ENCODE measurements at regions not wholly inside any gene's neighbourhood (a gene's known extent, or its start where the extent isn't known, plus 50 kb on each side); places are given as distances from the start of the nearest gene placed in this dataset.

- Histone ChIP-seq H3K4me3 (ENCODE audit: low read depth, low read length) (no peak overlapping the region), H2AFZ (ENCODE audit: low read length, unreplicated experiment) (no peak overlapping the region), H3K4me1 (ENCODE audit: control insufficient read depth, insufficient read depth, low read length, unreplicated experiment) (no peaks in the 10 kb centered on the region), H3K27ac (ENCODE audit: low read depth, low read length) (no peak overlapping the region), H3K79me2 (ENCODE audit: control insufficient read depth, insufficient read depth, low read length, unreplicated experiment) (no peaks in the 10 kb centered on the region), H3K27me3 (ENCODE audit: insufficient read depth, low read length) (no peaks in the 10 kb centered on the region), H3K36me3 (ENCODE audit: insufficient read depth, low read length) (no peaks in the 10 kb centered on the region)
These were observed 1931.0 kb downstream of the EFNA5 start for GRCh38 chr5:105739732-105740131.

- Histone ChIP-seq H3K27ac (ENCODE audit: low read depth, low read length) (no peak overlapping the region), H3K27me3 (ENCODE audit: insufficient read depth, low read length) (no peaks in the 10 kb centered on the region), H3K4me3 (ENCODE audit: low read depth, low read length) (no peak overlapping the region), H3K4me1 (ENCODE audit: control insufficient read depth, insufficient read depth, low read length, unreplicated experiment) (no peaks in the 10 kb centered on the region), H2AFZ (ENCODE audit: low read length, unreplicated experiment) (no peak overlapping the region), H3K36me3 (ENCODE audit: insufficient read depth, low read length) (no peaks in the 10 kb centered on the region), H3K79me2 (ENCODE audit: control insufficient read depth, insufficient read depth, low read length, unreplicated experiment) (no peaks in the 10 kb centered on the region)
These were observed 1935.0 kb downstream of the EFNA5 start for GRCh38 chr5:105735704-105736103.

- no peaks in the 10 kb centered on the region for H3K79me2 ChIP-seq (ENCODE audit: control insufficient read depth, insufficient read depth, low read length, unreplicated experiment)
- H3K4me1 ChIP-seq (ENCODE audit: control insufficient read depth, insufficient read depth, low read length, unreplicated experiment) = no peaks in the 10 kb centered on the region
- H3K27ac ChIP-seq (ENCODE audit: low read depth, low read length) = no peak overlapping the region
- H2AFZ ChIP-seq (ENCODE audit: low read length, unreplicated experiment) = no peak overlapping the region
- no peaks in the 10 kb centered on the region for H3K36me3 ChIP-seq (ENCODE audit: insufficient read depth, low read length)
- H3K27me3 ChIP-seq (ENCODE audit: insufficient read depth, low read length) = no peaks in the 10 kb centered on the region
- no peak overlapping the region for H3K4me3 ChIP-seq (ENCODE audit: low read depth, low read length)
These were observed 1939.8 kb downstream of the EFNA5 start for GRCh38 chr5:105730982-105731381.

- Histone ChIP-seq H3K4me3 (ENCODE audit: low read depth, low read length) (no peak overlapping the region), H3K36me3 (ENCODE audit: insufficient read depth, low read length) (no peaks in the 10 kb centered on the region), H2AFZ (ENCODE audit: low read length, unreplicated experiment) (no peak overlapping the region), H3K4me1 (ENCODE audit: control insufficient read depth, insufficient read depth, low read length, unreplicated experiment) (no peaks in the 10 kb centered on the region), H3K27ac (ENCODE audit: low read depth, low read length) (no peak overlapping the region), H3K27me3 (ENCODE audit: insufficient read depth, low read length) (no peaks in the 10 kb centered on the region), H3K79me2 (ENCODE audit: control insufficient read depth, insufficient read depth, low read length, unreplicated experiment) (no peaks in the 10 kb centered on the region)
These were observed 1944.6 kb downstream of the EFNA5 start for GRCh38 chr5:105726093-105726492.

- Histone ChIP-seq H3K36me3 (ENCODE audit: insufficient read depth, low read length) (no peaks in the 10 kb centered on the region), H3K27me3 (ENCODE audit: insufficient read depth, low read length) (no peaks in the 10 kb centered on the region), H3K4me3 (ENCODE audit: low read depth, low read length) (no peak overlapping the region), H3K27ac (ENCODE audit: low read depth, low read length) (no peak overlapping the region), H3K4me1 (ENCODE audit: control insufficient read depth, insufficient read depth, low read length, unreplicated experiment) (no peaks in the 10 kb centered on the region), H3K79me2 (ENCODE audit: control insufficient read depth, insufficient read depth, low read length, unreplicated experiment) (no peaks in the 10 kb centered on the region), H2AFZ (ENCODE audit: low read length, unreplicated experiment) (no peak overlapping the region)
These were observed 1962.3 kb downstream of the EFNA5 start for GRCh38 chr5:105708442-105708841.

- Histone ChIP-seq H3K27ac (ENCODE audit: low read depth, low read length) (no peak overlapping the region), H3K27me3 (ENCODE audit: insufficient read depth, low read length) (no peaks in the 10 kb centered on the region), H3K36me3 (ENCODE audit: insufficient read depth, low read length) (no peaks in the 10 kb centered on the region), H3K4me3 (ENCODE audit: low read depth, low read length) (no peak overlapping the region), H3K79me2 (ENCODE audit: control insufficient read depth, insufficient read depth, low read length, unreplicated experiment) (no peaks in the 10 kb centered on the region), H3K4me1 (ENCODE audit: control insufficient read depth, insufficient read depth, low read length, unreplicated experiment) (no peaks in the 10 kb centered on the region), H2AFZ (ENCODE audit: low read length, unreplicated experiment) (no peak overlapping the region)
These were observed 1968.4 kb downstream of the EFNA5 start for GRCh38 chr5:105702323-105702722.

- Histone ChIP-seq H3K4me1 (ENCODE audit: control insufficient read depth, insufficient read depth, low read length, unreplicated experiment) (no peaks in the 10 kb centered on the region), H3K4me3 (ENCODE audit: low read depth, low read length) (no peak overlapping the region), H2AFZ (ENCODE audit: low read length, unreplicated experiment) (no peak overlapping the region), H3K36me3 (ENCODE audit: insufficient read depth, low read length) (no peaks in the 10 kb centered on the region), H3K27me3 (ENCODE audit: insufficient read depth, low read length) (no peaks in the 10 kb centered on the region), H3K79me2 (ENCODE audit: control insufficient read depth, insufficient read depth, low read length, unreplicated experiment) (no peaks in the 10 kb centered on the region), H3K27ac (ENCODE audit: low read depth, low read length) (no peak overlapping the region)
These were observed 1974.3 kb downstream of the EFNA5 start for GRCh38 chr5:105696440-105696839.

- Histone ChIP-seq H3K79me2 (ENCODE audit: control insufficient read depth, insufficient read depth, low read length, unreplicated experiment) (no peaks in the 10 kb centered on the region), H3K27ac (ENCODE audit: low read depth, low read length) (no peak overlapping the region), H2AFZ (ENCODE audit: low read length, unreplicated experiment) (no peak overlapping the region), H3K4me3 (ENCODE audit: low read depth, low read length) (no peak overlapping the region), H3K27me3 (ENCODE audit: insufficient read depth, low read length) (no peaks in the 10 kb centered on the region), H3K36me3 (ENCODE audit: insufficient read depth, low read length) (no peaks in the 10 kb centered on the region), H3K4me1 (ENCODE audit: control insufficient read depth, insufficient read depth, low read length, unreplicated experiment) (no peaks in the 10 kb centered on the region)
These were observed 1974.8 kb downstream of the EFNA5 start for GRCh38 chr5:105695941-105696340.

GRCh38 chr5:105689596-105689995 is 1981.1 kb downstream of the EFNA5 start:
- Histone ChIP-seq H3K27me3 (ENCODE audit: insufficient read depth, low read length) (no peaks in the 10 kb centered on the region), H3K79me2 (ENCODE audit: control insufficient read depth, insufficient read depth, low read length, unreplicated experiment) (no peaks in the 10 kb centered on the region), H3K36me3 (ENCODE audit: insufficient read depth, low read length) (no peaks in the 10 kb centered on the region), H3K4me3 (ENCODE audit: low read depth, low read length) (no peak overlapping the region), H3K27ac (ENCODE audit: low read depth, low read length) (no peak overlapping the region), H2AFZ (ENCODE audit: low read length, unreplicated experiment) (no peak overlapping the region), H3K4me1 (ENCODE audit: control insufficient read depth, insufficient read depth, low read length, unreplicated experiment) (no peaks in the 10 kb centered on the region)

GRCh38 chr5:105688227-105688792 is 1982.4 kb downstream of the EFNA5 start:
- H3K4me1 ChIP-seq (ENCODE audit: control insufficient read depth, insufficient read depth, low read length, unreplicated experiment) = no peaks in the 10 kb centered on the region
- no peak overlapping the region for H2AFZ ChIP-seq (ENCODE audit: low read length, unreplicated experiment)
- no peaks in the 10 kb centered on the region for H3K36me3 ChIP-seq (ENCODE audit: insufficient read depth, low read length)
- H3K79me2 ChIP-seq (ENCODE audit: control insufficient read depth, insufficient read depth, low read length, unreplicated experiment) = no peaks in the 10 kb centered on the region
- no peak overlapping the region for H3K27ac ChIP-seq (ENCODE audit: low read depth, low read length)
- H3K27me3 ChIP-seq (ENCODE audit: insufficient read depth, low read length) = no peaks in the 10 kb centered on the region
- H3K4me3 ChIP-seq (ENCODE audit: low read depth, low read length) = no peak overlapping the region

- Histone ChIP-seq H3K36me3 (ENCODE audit: insufficient read depth, low read length) (no peaks in the 10 kb centered on the region), H3K27me3 (ENCODE audit: insufficient read depth, low read length) (no peaks in the 10 kb centered on the region), H3K4me3 (ENCODE audit: low read depth, low read length) (no peak overlapping the region), H3K4me1 (ENCODE audit: control insufficient read depth, insufficient read depth, low read length, unreplicated experiment) (no peaks in the 10 kb centered on the region), H3K79me2 (ENCODE audit: control insufficient read depth, insufficient read depth, low read length, unreplicated experiment) (no peaks in the 10 kb centered on the region), H3K27ac (ENCODE audit: low read depth, low read length) (no peak overlapping the region), H2AFZ (ENCODE audit: low read length, unreplicated experiment) (no peak overlapping the region)
These were observed 1983.2 kb downstream of the EFNA5 start for GRCh38 chr5:105687493-105687892.

Measured in ACC112 (cell line).